IPS-20b (cell line): ENCODE measurements at regions not wholly inside any gene's neighbourhood (a gene's known extent, or its start where the extent isn't known, plus 50 kb on each side); places are given as distances from the start of the nearest gene placed in this dataset.

Experiments
- H3K27ac ChIP-seq: one replicate; pipeline ENCODE4 v1.5.1; 2013; ENCODE audit warnings: low read length
- H3K27me3 ChIP-seq: 2 replicates; pipeline ENCODE4 v1.6.1; 2013; ENCODE audit warnings: mild to moderate bottlenecking, low read length, inconsistent platforms; ENCODE audit not compliant: insufficient read depth
- H3K36me3 ChIP-seq: 2 replicates; pipeline ENCODE4 v1.6.1; 2013; ENCODE audit warnings: low read depth, mild to moderate bottlenecking, inconsistent platforms, low read length, moderate library complexity; ENCODE audit not compliant: insufficient read depth
- H3K4me1 ChIP-seq: 2 replicates; pipeline ENCODE4 v1.6.1; 2013; ENCODE audit warnings: mild to moderate bottlenecking, control low read depth, inconsistent platforms, low read length, moderate library complexity; ENCODE audit not compliant: insufficient read depth
- H3K4me3 ChIP-seq: 2 replicates; pipeline ENCODE4 v1.5.1; 2013; ENCODE audit warnings: mild to moderate bottlenecking, low read length, inconsistent platforms
- H3K9ac ChIP-seq: 2 replicates; pipeline ENCODE4 v1.6.1; 2013; ENCODE audit warnings: low read depth, mild to moderate bottlenecking, inconsistent platforms, low read length, moderate library complexity
- H3K9me3 ChIP-seq: 2 replicates; pipeline ENCODE4 v1.6.1; 2013; ENCODE audit warnings: mild to moderate bottlenecking, low read depth, low read length, inconsistent platforms; ENCODE audit not compliant: insufficient read depth

- Histone ChIP-seq H3K36me3 (no peaks in the 10 kb centered on the region), H3K27ac (no peak overlapping the region), H3K9me3 (no peaks in the 10 kb centered on the region), H3K4me1 (no peaks in the 10 kb centered on the region), H3K27me3 (no peaks in the 10 kb centered on the region), H3K4me3 (no peak overlapping the region), H3K9ac (no peak overlapping the region)
Measured at GRCh38 chr9:108194154-108194553, 661.6 kb downstream of the ACTL7B start.

DNA sequence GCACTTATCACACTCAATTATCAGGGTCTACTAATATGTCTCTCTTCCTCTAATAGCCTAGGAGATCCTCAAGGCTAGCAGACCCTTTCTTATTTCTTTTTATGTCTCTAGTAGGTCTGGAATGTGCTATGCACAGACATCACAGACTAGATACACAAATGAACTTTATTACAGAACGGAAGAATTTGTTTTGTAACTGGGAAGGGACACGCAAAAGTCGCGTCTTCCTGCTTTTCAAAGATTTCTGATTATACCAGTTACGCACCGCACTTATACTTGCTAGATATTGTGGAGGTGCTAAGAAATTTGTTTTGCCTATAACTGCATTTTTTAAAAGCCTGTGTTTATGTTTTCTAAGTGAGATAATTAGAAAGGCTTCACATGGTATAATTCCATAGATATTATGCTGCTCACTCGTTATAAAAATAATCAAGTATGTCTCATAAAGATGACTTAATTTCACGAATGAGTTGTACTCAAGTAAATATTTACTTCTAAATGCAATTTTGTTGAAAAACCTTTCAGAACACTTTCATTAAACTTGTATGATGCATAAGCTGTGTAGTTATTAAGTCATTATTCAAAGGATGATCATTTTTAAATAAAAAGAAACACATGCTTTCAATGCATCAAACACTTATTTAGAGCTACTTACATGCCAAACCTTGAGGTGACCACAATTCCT, 662.6 kb downstream of the ACTL7B start:
- Histone ChIP-seq H3K9ac (no peak overlapping the region), H3K4me1 (no peaks in the 10 kb centered on the region), H3K9me3 (no peaks in the 10 kb centered on the region), H3K27me3 (no peaks in the 10 kb centered on the region), H3K36me3 (no peaks in the 10 kb centered on the region), H3K4me3 (no peak overlapping the region), H3K27ac (no peak overlapping the region)

DNA sequence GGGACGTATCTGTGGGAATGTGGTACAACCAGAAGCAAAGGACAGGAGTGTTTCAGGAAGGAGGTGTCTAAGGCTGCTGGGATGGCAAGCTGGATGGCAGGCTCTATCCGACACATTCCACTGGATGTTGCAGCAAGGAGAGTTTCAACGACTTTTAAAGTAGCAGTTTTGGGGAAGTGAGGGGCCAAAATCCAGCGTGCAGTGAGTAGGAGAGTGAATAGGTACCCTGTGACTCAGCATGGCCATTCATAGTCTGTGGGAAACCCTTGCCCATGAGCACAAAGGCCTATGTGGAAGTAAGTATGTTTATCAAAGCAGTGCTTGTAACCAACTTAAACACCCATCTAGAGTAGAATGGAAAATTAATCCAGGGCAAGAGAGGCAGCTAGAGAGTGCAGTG, 664.7 kb downstream of the ACTL7B start:
- Histone ChIP-seq H3K9me3 (no peaks in the 10 kb centered on the region), H3K27me3 (no peaks in the 10 kb centered on the region), H3K9ac (no peak overlapping the region), H3K4me3 (no peak overlapping the region), H3K36me3 (no peaks in the 10 kb centered on the region), H3K4me1 (no peaks in the 10 kb centered on the region), H3K27ac (no peak overlapping the region)

DNA sequence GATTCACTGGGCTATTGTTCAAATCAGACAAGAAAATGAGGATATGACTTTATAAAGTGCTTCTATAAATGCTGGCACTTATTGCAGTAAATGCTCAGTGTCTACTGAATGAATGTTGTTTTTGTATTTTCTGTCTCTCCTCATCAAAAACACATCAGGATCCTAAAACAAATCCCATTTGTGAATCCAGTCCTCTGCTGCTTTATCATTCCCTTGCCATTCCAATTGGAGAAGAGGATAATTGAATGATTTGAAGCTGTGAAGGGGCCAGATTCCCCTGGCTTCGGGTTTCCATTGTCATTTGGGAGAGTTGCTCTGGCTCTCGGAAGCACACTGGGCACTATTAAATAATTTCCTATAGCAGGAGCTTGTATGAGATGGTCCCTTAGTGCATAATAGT, 666.8 kb downstream of the ACTL7B start:
- Histone ChIP-seq H3K4me1 (no peaks in the 10 kb centered on the region), H3K36me3 (no peaks in the 10 kb centered on the region), H3K9me3 (no peaks in the 10 kb centered on the region), H3K27me3 (no peaks in the 10 kb centered on the region), H3K4me3 (no peak overlapping the region), H3K27ac (no peak overlapping the region), H3K9ac (no peak overlapping the region)

DNA sequence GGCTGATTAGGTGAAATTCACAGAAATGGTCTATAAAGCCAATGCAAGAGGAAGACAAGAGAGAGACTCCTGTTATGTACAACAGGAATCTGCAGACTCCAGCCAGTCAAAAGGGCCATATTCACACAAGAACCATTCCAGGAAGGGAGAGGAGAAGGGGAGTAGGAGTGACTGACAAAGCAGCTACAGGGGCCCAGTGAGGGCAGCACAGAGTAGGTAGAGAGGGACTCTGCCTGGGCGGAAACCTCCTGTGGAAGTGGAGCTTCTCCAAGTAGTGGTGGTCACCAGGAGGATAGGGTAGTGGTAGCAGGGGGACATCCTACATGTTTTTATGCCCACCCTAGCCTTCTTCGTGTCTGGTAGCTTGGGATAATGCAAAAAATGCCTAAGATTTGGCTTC, 667.3 kb downstream of the ACTL7B start:
- Histone ChIP-seq H3K4me3 (no peak overlapping the region), H3K36me3 (no peaks in the 10 kb centered on the region), H3K27ac (no peak overlapping the region), H3K4me1 (no peaks in the 10 kb centered on the region), H3K27me3 (no peaks in the 10 kb centered on the region), H3K9ac (no peak overlapping the region), H3K9me3 (no peaks in the 10 kb centered on the region)

- no peaks in the 10 kb centered on the region for H3K4me1 ChIP-seq
- no peaks in the 10 kb centered on the region for H3K9me3 ChIP-seq
- H3K27me3 ChIP-seq: no peaks in the 10 kb centered on the region
- no peak overlapping the region for H3K4me3 ChIP-seq
- no peak overlapping the region for H3K9ac ChIP-seq
- no peaks in the 10 kb centered on the region for H3K36me3 ChIP-seq
- no peak overlapping the region for H3K27ac ChIP-seq
Measured at GRCh38 chr9:108186642-108187395, 669.0 kb downstream of the ACTL7B start.

GRCh38 chr9:108185613-108186012, 670.2 kb downstream of the ACTL7B start:
- Histone ChIP-seq H3K4me1 (no peaks in the 10 kb centered on the region), H3K27ac (no peak overlapping the region), H3K9ac (no peak overlapping the region), H3K4me3 (no peak overlapping the region), H3K9me3 (no peaks in the 10 kb centered on the region), H3K27me3 (no peaks in the 10 kb centered on the region), H3K36me3 (no peaks in the 10 kb centered on the region)

DNA sequence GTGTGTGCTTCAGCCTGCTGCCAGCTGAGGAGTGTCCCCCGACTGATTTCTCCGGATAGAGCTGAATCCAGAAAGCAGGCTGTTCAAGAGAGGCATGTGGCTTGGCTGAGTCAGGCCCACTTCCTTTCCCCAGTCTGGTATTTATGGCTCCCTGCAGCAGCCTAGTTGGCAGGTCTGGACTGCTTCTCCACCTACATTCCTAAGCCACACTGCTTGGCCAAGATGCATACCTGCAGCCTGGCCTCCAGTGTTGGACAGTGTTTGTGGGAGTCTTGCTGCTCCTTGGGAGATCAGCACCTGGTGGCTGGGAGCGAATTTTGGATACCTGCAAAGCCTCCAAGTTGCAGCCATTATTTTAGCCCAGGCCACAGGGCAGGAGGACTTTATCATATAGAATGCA, 670.8 kb downstream of the ACTL7B start:
- no peak overlapping the region for H3K9ac ChIP-seq
- no peak overlapping the region for H3K4me3 ChIP-seq
- H3K27me3 ChIP-seq: no peaks in the 10 kb centered on the region
- H3K27ac ChIP-seq: no peak overlapping the region
- no peaks in the 10 kb centered on the region for H3K36me3 ChIP-seq
- no peaks in the 10 kb centered on the region for H3K4me1 ChIP-seq
- no peaks in the 10 kb centered on the region for H3K9me3 ChIP-seq

DNA sequence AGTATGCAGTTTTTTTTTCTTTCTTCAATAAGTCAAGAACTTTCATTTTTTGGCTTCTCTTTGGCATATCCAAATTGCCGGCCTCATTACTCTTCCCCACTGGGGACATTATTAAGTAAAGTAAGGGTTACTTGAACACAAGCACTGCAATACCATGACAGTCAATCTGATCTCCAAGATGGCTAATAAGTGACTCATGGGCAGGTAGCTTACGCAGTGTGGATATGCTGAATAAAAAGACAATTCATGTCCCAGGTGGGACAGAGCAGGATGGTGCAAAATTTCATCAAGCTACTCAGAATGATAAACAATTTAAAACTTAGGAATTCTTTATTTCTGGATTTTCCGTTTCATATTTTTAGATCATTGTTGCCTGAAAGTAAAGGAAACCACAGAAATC, 671.8 kb downstream of the ACTL7B start:
- Histone ChIP-seq H3K9ac (no peak overlapping the region), H3K4me3 (no peak overlapping the region), H3K36me3 (no peaks in the 10 kb centered on the region), H3K27me3 (no peaks in the 10 kb centered on the region), H3K9me3 (no peaks in the 10 kb centered on the region), H3K4me1 (no peaks in the 10 kb centered on the region), H3K27ac (no peak overlapping the region)

DNA sequence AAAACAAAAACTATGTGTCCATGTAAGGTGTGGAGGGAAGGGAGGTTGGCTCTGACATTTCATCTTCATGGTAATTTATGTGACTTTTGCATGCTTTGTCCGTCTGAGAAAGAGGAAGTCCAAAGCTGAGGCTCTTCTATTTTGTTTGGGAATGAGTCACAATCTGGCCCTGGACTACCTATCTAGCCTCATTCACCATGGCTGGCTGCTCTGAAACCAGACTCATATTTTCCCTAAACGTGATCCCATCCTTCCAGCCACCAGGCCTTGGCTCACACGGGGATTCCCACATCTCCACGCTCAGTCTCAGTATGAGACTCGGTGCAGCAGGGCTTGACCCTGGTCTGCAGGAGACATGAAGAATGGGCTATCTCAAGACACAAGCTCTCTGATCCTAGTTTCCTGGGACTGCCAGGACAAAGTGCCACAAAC, 672.8 kb downstream of the ACTL7B start:
- Histone ChIP-seq H3K36me3 (no peaks in the 10 kb centered on the region), H3K4me3 (no peak overlapping the region)

DNA sequence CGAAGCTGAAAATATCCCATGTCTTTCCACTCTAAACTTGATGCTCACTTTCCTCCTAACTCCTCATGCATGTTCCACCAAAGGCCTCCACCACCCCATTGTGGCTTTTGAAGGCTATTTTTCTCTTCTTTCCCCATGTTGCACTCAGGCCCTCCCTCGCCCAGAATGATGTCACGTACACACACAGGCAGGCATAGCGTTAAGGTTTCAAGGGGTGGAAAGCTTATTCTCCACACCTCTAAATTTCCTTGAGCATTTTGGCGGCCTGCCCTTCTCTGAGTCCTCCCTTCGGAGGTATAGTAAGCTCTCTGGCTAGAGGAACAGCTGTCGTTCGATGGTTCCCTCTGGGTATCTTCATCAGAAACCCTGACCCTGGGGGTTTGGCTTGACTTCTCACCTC, 673.5 kb downstream of the ACTL7B start:
- H3K4me1 ChIP-seq: no peaks in the 10 kb centered on the region

More for the DNA sequence above, 672.8 kb downstream of the ACTL7B start:
- Histone ChIP-seq H3K27ac (no peak overlapping the region), H3K9ac (no peak overlapping the region), H3K4me1 (no peaks in the 10 kb centered on the region), H3K9me3 (no peaks in the 10 kb centered on the region), H3K27me3 (no peaks in the 10 kb centered on the region)

GRCh38 chr9:108181441-108181840, 674.3 kb downstream of the ACTL7B start:
- Histone ChIP-seq H3K4me1 (no peaks in the 10 kb centered on the region), H3K36me3 (no peaks in the 10 kb centered on the region), H3K9me3 (no peaks in the 10 kb centered on the region), H3K9ac (no peak overlapping the region), H3K27me3 (no peaks in the 10 kb centered on the region), H3K4me3 (no peak overlapping the region), H3K27ac (no peak overlapping the region)

More for the DNA sequence above, 673.5 kb downstream of the ACTL7B start:
- H3K27ac ChIP-seq: no peak overlapping the region
- no peaks in the 10 kb centered on the region for H3K36me3 ChIP-seq
- H3K9me3 ChIP-seq: no peaks in the 10 kb centered on the region
- H3K4me3 ChIP-seq: no peak overlapping the region
- no peaks in the 10 kb centered on the region for H3K27me3 ChIP-seq
- no peak overlapping the region for H3K9ac ChIP-seq
